ENCODE measurements at regions not wholly inside any gene's neighbourhood (a gene's known extent, or its start where the extent isn't known, plus 50 kb on each side); places are given as distances from the start of the nearest gene placed in this dataset.

GRCh38 chr16:55263271-55264250, 60.4 kb upstream of the IRX6 start:
- TF ChIP-seq, protein P1, sequence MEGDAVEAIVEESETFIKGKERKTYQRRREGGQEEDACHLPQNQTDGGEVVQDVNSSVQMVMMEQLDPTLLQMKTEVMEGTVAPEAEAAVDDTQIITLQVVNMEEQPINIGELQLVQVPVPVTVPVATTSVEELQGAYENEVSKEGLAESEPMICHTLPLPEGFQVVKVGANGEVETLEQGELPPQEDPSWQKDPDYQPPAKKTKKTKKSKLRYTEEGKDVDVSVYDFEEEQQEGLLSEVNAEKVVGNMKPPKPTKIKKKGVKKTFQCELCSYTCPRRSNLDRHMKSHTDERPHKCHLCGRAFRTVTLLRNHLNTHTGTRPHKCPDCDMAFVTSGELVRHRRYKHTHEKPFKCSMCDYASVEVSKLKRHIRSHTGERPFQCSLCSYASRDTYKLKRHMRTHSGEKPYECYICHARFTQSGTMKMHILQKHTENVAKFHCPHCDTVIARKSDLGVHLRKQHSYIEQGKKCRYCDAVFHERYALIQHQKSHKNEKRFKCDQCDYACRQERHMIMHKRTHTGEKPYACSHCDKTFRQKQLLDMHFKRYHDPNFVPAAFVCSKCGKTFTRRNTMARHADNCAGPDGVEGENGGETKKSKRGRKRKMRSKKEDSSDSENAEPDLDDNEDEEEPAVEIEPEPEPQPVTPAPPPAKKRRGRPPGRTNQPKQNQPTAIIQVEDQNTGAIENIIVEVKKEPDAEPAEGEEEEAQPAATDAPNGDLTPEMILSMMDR (IDR thresholded peaks at IDR 0.05): no peak
- TF ChIP-seq POLR2A (IDR thresholded peaks at IDR 0.05) (no peak), EP300 (IDR thresholded peaks at IDR 0.05) (no peak)

All from sigmoid colon (tissue), 4 donors.